ENCODE measurements at regions not wholly inside any gene's neighbourhood (a gene's known extent, or its start where the extent isn't known, plus 50 kb on each side); places are given as distances from the start of the nearest gene placed in this dataset.

- Histone ChIP-seq H2BK15ac (ENCODE audit: low read depth, low read length) (no peak overlapping the region), H3K4ac (ENCODE audit: low read depth, low read length) (no peak overlapping the region), H3K23ac (ENCODE audit: low read depth, low read length) (no peak overlapping the region), H2AK9ac (replicated peaks; ENCODE audit: low read depth, low read length, poor library complexity) (no peak overlapping the region), H3K4me3 (ENCODE audit: insufficient read depth, low read depth, low read length) (no peak overlapping the region), H2BK20ac (ENCODE audit: low read depth, low read length) (no peak overlapping the region), H3K18ac (ENCODE audit: low read depth, low read length) (no peak overlapping the region), H4K20me1 (ENCODE audit: insufficient read depth, low read length) (no peaks in the 10 kb centered on the region), H4K5ac (ENCODE audit: low read depth, low read length) (no peak overlapping the region), H3K9me3 (ENCODE audit: control insufficient read depth, insufficient read depth, low read length) (no peaks in the 10 kb centered on the region), H3K4me2 (ENCODE audit: low read depth, low read length) (no peak overlapping the region), H2BK120ac (ENCODE audit: low read depth, low read length) (no peak overlapping the region), H3K27me3 (ENCODE audit: control insufficient read depth, insufficient read depth, low read length) (no peaks in the 10 kb centered on the region), H3K9me1 (ENCODE audit: insufficient read depth, low read length) (no peaks in the 10 kb centered on the region), H3K36me3 (ENCODE audit: control insufficient read depth, insufficient read depth, low read length) (no peaks in the 10 kb centered on the region), H2AK5ac (ENCODE audit: low read depth, low read length) (no peak overlapping the region), H3K79me1 (ENCODE audit: low read depth in 1 of 2, low read length in 2 of 2) (no peaks in the 10 kb centered on the region), H3K27ac (ENCODE audit: insufficient read depth, low read length) (no peak overlapping the region), H3K14ac (replicated peaks; ENCODE audit: low read depth, low read length) (no peak overlapping the region), H4K8ac (ENCODE audit: low read depth in 2 of 2, low read length in 2 of 2) (no peak overlapping the region), H4K91ac (ENCODE audit: insufficient read depth, low read depth, low read length) (no peak overlapping the region), H3K4me1 (ENCODE audit: control insufficient read depth, insufficient read depth, low read length) (no peaks in the 10 kb centered on the region), H2BK5ac (ENCODE audit: low read depth, low read length, poor library complexity, severe bottlenecking) (no peak overlapping the region), H2AFZ (replicated peaks; ENCODE audit: low read length, poor library complexity) (no peak overlapping the region), H3K56ac (ENCODE audit: extremely low read depth, insufficient read depth, low read length) (no peak overlapping the region), H3K9ac (ENCODE audit: low read depth, low read length) (no peak overlapping the region)
- dilution Hi-C loops (cut with HindIII; ENCODE audit: low sequenced_read_pairs, unreplicated experiment) (no loop called here), intact Hi-C loops (cut with micrococcal nuclease) (no loop called here), in situ Hi-C loops (cut with MboI; ENCODE audit: low sequenced_read_pairs) (no loop called here)
- 27% methylated on average over 3 of the region's 20 CpGs; no CpG with 5 or more reads in 1 of the 2 experiments for WGBS, 2 experiments (ENCODE audit: extremely low coverage in 2 of 2, insufficient read length in 1 of 2)
- BruUV-seq (replicated peaks): no TSS peak
- ATAC-seq (ENCODE audit: low read depth) (no peak), DNase-seq (no peak)
- ChIA-PET CTCF (no interaction called here), POLR2A (ENCODE audit: unreplicated experiment) (no interaction called here)
- no peak for TF ChIP-seq BHLHE40 (IDR thresholded peaks at IDR 0.05; ENCODE audit: low read depth, low read length)
- no peak for TF ChIP-seq CHD1 (IDR thresholded peaks at IDR 0.05; ENCODE audit: low read depth, low read length)
- TF ChIP-seq, protein P1, sequence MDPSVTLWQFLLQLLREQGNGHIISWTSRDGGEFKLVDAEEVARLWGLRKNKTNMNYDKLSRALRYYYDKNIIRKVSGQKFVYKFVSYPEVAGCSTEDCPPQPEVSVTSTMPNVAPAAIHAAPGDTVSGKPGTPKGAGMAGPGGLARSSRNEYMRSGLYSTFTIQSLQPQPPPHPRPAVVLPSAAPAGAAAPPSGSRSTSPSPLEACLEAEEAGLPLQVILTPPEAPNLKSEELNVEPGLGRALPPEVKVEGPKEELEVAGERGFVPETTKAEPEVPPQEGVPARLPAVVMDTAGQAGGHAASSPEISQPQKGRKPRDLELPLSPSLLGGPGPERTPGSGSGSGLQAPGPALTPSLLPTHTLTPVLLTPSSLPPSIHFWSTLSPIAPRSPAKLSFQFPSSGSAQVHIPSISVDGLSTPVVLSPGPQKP (IDR thresholded peaks at IDR 0.05; ENCODE audit: borderline replicate concordance, low read depth, low read length): no peak
- TF ChIP-seq MAZ (IDR thresholded peaks at IDR 0.05; ENCODE audit: borderline replicate concordance, low read depth, low read length): no peak
- no peak for TF ChIP-seq MXI1 (IDR thresholded peaks at IDR 0.05; ENCODE audit: borderline replicate concordance, low read depth, low read length)
- TF ChIP-seq NFE2L2 (IDR thresholded peaks at IDR 0.05; ENCODE audit: low read depth, low read length): no peak
- no peak for TF ChIP-seq FOS (IDR thresholded peaks at IDR 0.05; ENCODE audit: low read depth, low read length)
- TF ChIP-seq RFX5 (IDR thresholded peaks at IDR 0.05; ENCODE audit: low read depth, low read length): no peak
- TF ChIP-seq, protein P2, sequence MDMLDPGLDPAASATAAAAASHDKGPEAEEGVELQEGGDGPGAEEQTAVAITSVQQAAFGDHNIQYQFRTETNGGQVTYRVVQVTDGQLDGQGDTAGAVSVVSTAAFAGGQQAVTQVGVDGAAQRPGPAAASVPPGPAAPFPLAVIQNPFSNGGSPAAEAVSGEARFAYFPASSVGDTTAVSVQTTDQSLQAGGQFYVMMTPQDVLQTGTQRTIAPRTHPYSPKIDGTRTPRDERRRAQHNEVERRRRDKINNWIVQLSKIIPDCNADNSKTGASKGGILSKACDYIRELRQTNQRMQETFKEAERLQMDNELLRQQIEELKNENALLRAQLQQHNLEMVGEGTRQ (IDR thresholded peaks at IDR 0.05; ENCODE audit: low read depth, low read length): no peak
- TF ChIP-seq RAD21 (IDR thresholded peaks at IDR 0.05; ENCODE audit: low read length): no peak
- TF ChIP-seq RCOR1 (IDR thresholded peaks at IDR 0.05; ENCODE audit: insufficient replicate concordance, low read length): no peak
- no peak for TF ChIP-seq SMC3 (IDR thresholded peaks at IDR 0.05; ENCODE audit: low read depth, low read length)
- TF ChIP-seq, protein P3, sequence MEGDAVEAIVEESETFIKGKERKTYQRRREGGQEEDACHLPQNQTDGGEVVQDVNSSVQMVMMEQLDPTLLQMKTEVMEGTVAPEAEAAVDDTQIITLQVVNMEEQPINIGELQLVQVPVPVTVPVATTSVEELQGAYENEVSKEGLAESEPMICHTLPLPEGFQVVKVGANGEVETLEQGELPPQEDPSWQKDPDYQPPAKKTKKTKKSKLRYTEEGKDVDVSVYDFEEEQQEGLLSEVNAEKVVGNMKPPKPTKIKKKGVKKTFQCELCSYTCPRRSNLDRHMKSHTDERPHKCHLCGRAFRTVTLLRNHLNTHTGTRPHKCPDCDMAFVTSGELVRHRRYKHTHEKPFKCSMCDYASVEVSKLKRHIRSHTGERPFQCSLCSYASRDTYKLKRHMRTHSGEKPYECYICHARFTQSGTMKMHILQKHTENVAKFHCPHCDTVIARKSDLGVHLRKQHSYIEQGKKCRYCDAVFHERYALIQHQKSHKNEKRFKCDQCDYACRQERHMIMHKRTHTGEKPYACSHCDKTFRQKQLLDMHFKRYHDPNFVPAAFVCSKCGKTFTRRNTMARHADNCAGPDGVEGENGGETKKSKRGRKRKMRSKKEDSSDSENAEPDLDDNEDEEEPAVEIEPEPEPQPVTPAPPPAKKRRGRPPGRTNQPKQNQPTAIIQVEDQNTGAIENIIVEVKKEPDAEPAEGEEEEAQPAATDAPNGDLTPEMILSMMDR (conservative IDR thresholded peaks at IDR 0.05; ENCODE audit: low read depth, low read length): no peak
- no peak for TF ChIP-seq CEBPB (IDR thresholded peaks at IDR 0.05; ENCODE audit: low read depth, low read length)
- no peak for TF ChIP-seq POLR2A (IDR thresholded peaks at IDR 0.05; ENCODE audit: low read depth, low read length)
Measured at GRCh38 chr7:35331730-35332678, 78.1 kb upstream of the TBX20 start.

Measured in IMR-90 (cell line).